IgD-negative memory B cell (primary cell): ENCODE measurements at regions not wholly inside any gene's neighbourhood (a gene's known extent, or its start where the extent isn't known, plus 50 kb on each side); places are given as distances from the start of the nearest gene placed in this dataset.

ENCODE experiments used
- H3K27ac Mint-ChIP-seq, 3 donors: one replicate each; pipeline ENCODE4 v1.8.0; 2020 to 2022; ENCODE audit warnings: mild to moderate bottlenecking in 3 of 3, mixed read lengths in 3 of 3, moderate library complexity in 1 of 3
- H3K27me3 Mint-ChIP-seq: one replicate; pipeline ENCODE4 v1.8.0; 2021; ENCODE audit warnings: mixed read lengths
- H3K36me3 Mint-ChIP-seq: one replicate; pipeline ENCODE4 v1.8.0; 2020; ENCODE audit warnings: mild to moderate bottlenecking, mixed read lengths
- H3K4me1 Mint-ChIP-seq, 3 donors: one replicate each; pipeline ENCODE4 v1.8.0; 2020 to 2022; ENCODE audit warnings: mixed read lengths in 3 of 3, mild to moderate bottlenecking in 1 of 3
- H3K4me3 Mint-ChIP-seq, 4 donors: one replicate each; pipeline ENCODE4 v1.8.0; 2020 to 2022; ENCODE audit warnings: mild to moderate bottlenecking in 4 of 4, mixed read lengths in 4 of 4, moderate library complexity in 3 of 4
- H3K9me3 Mint-ChIP-seq, 3 donors: one replicate each; pipeline ENCODE4 v1.8.0; 2020 to 2021; ENCODE audit warnings: mixed read lengths in 3 of 3, mild to moderate bottlenecking in 1 of 3

DNA sequence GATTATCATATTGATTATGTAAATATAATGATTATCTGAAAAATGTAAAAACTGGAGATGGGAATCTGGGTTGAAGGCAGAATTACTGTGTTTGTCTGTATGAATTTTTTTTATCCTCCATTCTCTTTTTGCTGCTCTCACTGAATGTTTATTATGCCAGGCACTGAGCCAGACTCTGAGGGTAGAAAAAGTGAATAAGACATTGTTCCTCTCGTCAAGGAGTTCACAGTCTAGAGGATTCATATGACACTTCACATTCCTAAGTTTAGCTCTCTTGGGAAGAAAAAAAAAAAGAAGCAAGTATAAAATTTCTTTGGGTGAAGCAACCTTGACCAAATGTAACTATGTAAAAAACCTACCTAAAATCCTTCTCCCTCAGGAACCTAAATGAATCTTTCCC, 120.9 kb upstream of the LMO3 start:
- H3K27ac Mint-ChIP-seq, result no peak overlapping the region
- H3K36me3 Mint-ChIP-seq, result no peaks in the 10 kb centered on the region
- H3K4me1 Mint-ChIP-seq, result no peaks in the 10 kb centered on the region
- peaks cover 0 to 2% (median 1%) of the 10 kb centered on the region in 3 donors for H3K9me3 Mint-ChIP-seq
- no peaks in the 10 kb centered on the region for H3K27me3 Mint-ChIP-seq
- H3K4me3 Mint-ChIP-seq, result no peak overlapping the region

DNA sequence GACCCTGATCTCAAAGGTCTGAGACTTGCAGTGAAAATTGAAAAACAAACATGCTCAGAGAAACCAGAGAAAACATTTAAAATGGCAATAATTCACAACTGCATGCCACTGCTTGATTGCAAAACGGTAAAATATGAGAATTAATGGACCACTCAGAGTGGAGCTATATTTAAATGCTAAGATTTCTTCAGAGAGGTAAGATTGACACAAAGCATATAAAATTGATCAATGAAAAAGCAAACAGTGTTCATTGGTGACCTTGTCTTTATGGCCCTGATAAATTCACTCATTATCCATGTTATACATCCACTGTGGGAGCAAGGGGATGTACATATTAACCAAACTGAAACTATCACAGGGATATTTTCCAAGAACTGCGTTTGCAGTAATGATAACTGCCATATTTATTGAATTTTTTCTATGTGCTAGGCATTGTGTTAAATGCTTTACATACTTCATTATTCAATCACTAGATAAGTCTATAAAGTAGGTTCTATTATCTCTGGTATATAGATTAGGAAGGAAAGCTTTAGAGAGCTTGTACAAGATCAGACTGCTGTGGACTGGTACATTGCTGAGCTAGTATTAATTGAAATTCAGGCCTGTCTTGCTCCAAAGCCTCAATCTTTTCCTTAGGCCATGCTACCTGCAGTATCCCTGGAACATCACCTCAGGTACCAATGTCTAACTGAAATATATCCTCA, 113.9 kb upstream of the LMO3 start:
- no peaks in the 10 kb centered on the region for H3K4me1 Mint-ChIP-seq

DNA sequence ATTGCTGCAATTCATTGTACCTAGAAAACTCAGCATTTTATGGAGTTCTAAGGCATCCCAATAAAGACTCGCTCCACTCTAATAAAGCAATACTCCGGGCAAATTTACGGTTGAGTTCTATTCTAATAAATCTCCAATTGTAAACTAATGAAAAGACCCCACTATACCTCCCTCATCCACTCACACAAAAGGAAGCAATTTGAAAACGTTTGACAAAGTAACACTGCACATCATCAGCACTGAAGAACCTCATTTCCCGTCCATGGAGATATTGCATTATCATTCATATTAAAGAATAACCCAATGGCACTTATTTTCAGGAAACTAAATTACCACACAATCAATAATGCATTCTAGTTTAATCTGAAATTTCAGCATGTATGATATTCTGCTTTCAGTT, 111.0 kb upstream of the LMO3 start:
- Mint-ChIP-seq H3K4me1 (no peaks in the 10 kb centered on the region), H3K36me3 (no peaks in the 10 kb centered on the region), H3K4me3 (no peak overlapping the region), H3K27ac (no peak overlapping the region), H3K9me3 (peaks cover 0 to 4% (median 2%) of the 10 kb centered on the region in 3 donors), H3K27me3 (no peaks in the 10 kb centered on the region)

More for the DNA sequence above, 113.9 kb upstream of the LMO3 start:
- Mint-ChIP-seq H3K27ac (no peak overlapping the region), H3K27me3 (no peaks in the 10 kb centered on the region), H3K9me3 (peaks cover 0 to 2% (median 1%) of the 10 kb centered on the region in 3 donors), H3K36me3 (no peaks in the 10 kb centered on the region), H3K4me3 (no peak overlapping the region)

DNA sequence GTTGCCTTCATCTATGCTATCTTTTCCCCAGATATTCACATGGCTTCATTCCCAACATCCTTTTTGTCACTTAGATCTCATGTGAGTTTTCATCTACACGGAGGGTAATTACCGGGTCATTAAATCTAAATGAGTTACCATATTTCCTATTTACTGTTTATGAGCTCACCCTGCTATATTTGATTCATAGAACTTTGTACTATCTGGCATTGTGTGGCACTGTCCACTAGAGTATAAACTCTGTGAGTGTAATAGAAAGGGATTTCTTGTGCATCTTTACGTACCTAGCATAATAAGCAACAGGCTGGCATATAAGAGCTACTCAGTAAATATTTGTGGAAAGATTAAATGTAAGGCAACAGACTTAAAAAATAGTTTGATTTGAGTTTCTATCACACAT, 86.1 kb upstream of the LMO3 start:
- Mint-ChIP-seq H3K27ac (no peak overlapping the region), H3K36me3 (no peaks in the 10 kb centered on the region), H3K4me3 (no peak overlapping the region), H3K27me3 (no peaks in the 10 kb centered on the region), H3K4me1 (no peaks in the 10 kb centered on the region), H3K9me3 (peaks cover 0 to 9% (median 9%) of the 10 kb centered on the region in 3 donors)

DNA sequence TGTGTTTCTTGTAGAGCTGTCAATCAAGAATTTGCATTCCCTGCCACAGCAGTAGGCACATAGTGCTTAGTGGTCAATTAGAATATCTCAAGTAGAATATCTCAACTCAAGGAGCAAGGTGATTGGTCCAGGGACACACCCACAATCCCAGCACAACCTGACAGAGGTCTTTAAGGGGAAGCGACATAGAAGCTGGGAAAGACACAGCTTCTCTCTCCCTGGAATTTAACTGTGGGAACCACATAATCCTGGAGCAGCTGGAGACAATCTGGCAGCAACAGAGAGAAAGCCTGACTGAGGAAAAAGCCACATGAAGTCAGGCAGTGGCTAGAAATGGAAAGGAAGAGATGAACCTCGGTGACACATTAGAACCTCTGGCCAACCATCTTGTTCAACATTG, 85.7 kb upstream of the LMO3 start:
- no peaks in the 10 kb centered on the region for H3K27me3 Mint-ChIP-seq
- H3K9me3 Mint-ChIP-seq, result peaks cover 0 to 9% (median 6%) of the 10 kb centered on the region in 3 donors
- no peaks in the 10 kb centered on the region for H3K4me1 Mint-ChIP-seq
- H3K27ac Mint-ChIP-seq, result no peak overlapping the region
- H3K4me3 Mint-ChIP-seq, result no peak overlapping the region
- no peaks in the 10 kb centered on the region for H3K36me3 Mint-ChIP-seq

DNA sequence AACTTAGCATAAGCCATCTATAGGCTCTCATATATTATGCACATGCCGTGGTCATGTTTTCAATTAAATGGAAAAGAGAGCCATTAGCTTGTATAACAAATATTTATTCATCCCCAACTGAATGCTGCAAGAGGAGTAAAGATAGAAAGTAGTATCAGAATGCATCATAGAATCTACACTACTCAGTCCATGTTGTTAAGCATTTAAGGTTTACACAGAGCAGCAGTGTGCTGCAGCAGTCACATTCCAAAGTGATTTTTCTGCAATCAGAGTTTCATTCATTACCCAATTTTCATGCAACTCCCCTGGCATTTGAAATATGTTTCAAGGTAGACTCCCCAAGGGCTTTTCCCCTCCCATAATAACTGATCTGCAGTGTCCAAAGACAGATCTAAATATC, 82.2 kb upstream of the LMO3 start:
- peaks cover 0 to 7% (median 3%) of the 10 kb centered on the region in 3 donors for H3K9me3 Mint-ChIP-seq
- H3K4me3 Mint-ChIP-seq, result no peak overlapping the region
- H3K4me1 Mint-ChIP-seq, result no peaks in the 10 kb centered on the region
- peak overlapping the region in 1 of 3 donors; percentile 16 for H3K27ac Mint-ChIP-seq
- H3K27me3 Mint-ChIP-seq, result no peaks in the 10 kb centered on the region
- no peaks in the 10 kb centered on the region for H3K36me3 Mint-ChIP-seq

DNA sequence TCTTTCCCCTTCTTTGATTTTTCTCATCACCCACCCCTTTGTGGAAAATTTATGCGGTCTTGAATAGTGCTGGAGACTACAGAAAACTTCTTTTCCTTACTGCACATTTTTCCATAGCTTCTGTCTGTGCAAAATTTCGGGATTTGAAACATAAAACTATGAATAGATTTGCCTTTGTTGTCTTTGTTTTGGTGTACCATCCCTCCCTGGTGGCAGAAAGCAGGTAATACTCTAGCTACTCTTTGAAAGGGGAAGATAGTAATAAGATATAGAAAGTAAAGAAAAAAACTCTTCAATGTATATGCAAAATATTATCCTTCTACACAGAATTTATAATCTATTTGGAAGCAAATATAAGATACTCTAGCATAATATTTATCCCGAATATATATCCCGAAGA, 79.1 kb upstream of the LMO3 start:
- no peaks in the 10 kb centered on the region for H3K4me1 Mint-ChIP-seq
- H3K27me3 Mint-ChIP-seq, result no peaks in the 10 kb centered on the region
- no peak overlapping the region for H3K4me3 Mint-ChIP-seq
- H3K36me3 Mint-ChIP-seq, result no peaks in the 10 kb centered on the region
- no peak overlapping the region for H3K27ac Mint-ChIP-seq
- H3K9me3 Mint-ChIP-seq, result peaks cover 0 to 5% (median 0%) of the 10 kb centered on the region in 3 donors

DNA sequence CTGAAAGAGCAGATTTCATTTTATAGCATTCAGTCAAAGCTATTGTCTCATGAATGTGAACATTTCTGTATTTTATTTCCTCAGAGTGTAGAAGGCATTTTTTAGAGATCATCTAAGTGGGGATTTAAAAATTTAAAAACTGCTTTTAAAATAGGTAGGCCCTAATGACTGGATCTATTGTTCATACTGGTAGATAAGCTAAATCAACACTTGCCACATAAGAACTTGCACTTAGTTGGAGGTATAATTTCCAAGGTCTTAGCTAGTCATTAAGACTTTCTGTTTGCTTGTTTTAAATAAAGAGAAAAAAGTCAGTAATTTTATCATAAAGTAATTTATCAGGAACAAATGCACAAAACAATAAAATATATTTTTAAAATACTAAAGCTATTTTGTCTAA, 75.2 kb upstream of the LMO3 start:
- no peak overlapping the region for H3K27ac Mint-ChIP-seq
- H3K36me3 Mint-ChIP-seq, result no peaks in the 10 kb centered on the region
- H3K9me3 Mint-ChIP-seq, result peaks cover 0 to 5% (median 0%) of the 10 kb centered on the region in 3 donors
- no peak overlapping the region for H3K4me3 Mint-ChIP-seq
- H3K4me1 Mint-ChIP-seq, result no peaks in the 10 kb centered on the region
- H3K27me3 Mint-ChIP-seq, result no peaks in the 10 kb centered on the region

DNA sequence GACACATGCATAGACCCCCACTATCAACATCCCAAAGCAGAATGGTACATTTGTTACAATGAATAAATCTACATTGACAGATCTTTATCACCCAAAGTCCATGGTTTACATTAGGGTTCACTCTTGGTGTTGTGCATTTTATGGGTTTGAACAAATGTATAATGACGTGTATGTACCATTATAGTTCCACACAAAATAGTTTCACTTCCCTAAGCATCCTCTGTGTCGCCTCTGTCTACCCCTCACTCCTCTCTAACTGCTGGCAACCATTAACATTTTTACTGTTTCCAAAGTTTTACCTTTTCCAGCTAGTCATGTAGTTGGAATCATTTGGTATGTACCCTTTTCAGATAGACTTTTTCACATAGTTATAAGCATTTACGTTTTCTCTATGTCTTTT, 69.5 kb upstream of the LMO3 start:
- H3K27me3 Mint-ChIP-seq, result no peaks in the 10 kb centered on the region
- H3K4me1 Mint-ChIP-seq, result no peaks in the 10 kb centered on the region
- H3K4me3 Mint-ChIP-seq, result no peak overlapping the region
- no peaks in the 10 kb centered on the region for H3K36me3 Mint-ChIP-seq
- H3K9me3 Mint-ChIP-seq, result peaks cover 0 to 5% (median 0%) of the 10 kb centered on the region in 3 donors
- H3K27ac Mint-ChIP-seq, result no peak overlapping the region

DNA sequence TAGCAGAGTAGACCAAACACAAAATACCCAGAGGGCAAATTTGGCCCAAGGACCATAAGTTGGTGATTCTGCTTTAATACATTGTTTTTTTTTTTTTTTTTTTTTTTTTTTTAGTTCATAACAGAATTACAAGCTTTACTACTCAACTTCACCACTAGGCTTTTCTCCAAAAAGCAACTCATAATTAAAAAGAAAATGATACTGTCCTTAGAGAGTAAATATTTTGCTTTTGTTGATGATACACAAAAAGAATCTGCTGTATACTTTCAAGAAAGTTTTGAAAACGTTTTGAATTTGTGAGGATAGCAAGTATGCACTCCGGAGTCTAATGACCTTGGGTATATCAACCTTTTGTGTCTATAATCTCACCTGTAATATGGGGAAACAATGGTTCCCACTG, 68.9 kb upstream of the LMO3 start:
- Mint-ChIP-seq H3K27me3 (no peaks in the 10 kb centered on the region), H3K27ac (no peak overlapping the region), H3K36me3 (no peaks in the 10 kb centered on the region), H3K4me3 (no peak overlapping the region), H3K4me1 (no peaks in the 10 kb centered on the region), H3K9me3 (peaks cover 0 to 5% (median 0%) of the 10 kb centered on the region in 3 donors)

DNA sequence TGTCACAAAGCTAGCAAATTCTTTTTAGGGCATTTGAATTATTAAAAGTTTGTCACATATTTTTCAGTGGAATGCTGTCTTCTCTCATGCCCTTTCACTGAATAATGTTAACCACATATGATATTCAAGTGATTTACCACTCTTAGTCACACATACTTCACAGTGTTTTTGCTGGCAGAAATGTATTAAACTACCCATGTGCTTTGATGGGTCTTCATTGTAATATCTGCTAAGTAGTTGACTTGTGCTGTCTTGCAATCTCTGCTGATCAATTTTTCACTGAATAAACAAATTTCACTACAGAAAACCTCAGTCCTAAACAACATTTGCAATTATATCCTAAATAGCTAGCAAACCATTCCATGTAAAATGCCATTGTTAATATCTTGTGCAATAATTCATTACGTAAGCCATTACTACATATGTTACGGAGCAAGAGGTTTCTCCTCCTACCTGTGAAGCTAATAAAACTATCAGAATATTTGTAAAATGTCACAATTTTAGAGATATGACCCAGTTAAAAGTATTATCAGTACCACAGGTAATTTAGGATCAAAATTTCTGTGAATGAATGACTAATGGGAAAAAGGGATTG, 64.6 kb upstream of the LMO3 start:
- H3K27ac Mint-ChIP-seq, result no peak overlapping the region
- H3K36me3 Mint-ChIP-seq, result no peaks in the 10 kb centered on the region
- no peaks in the 10 kb centered on the region for H3K27me3 Mint-ChIP-seq
- no peak overlapping the region for H3K4me3 Mint-ChIP-seq
- H3K4me1 Mint-ChIP-seq, result no peaks in the 10 kb centered on the region
- H3K9me3 Mint-ChIP-seq, result peaks cover 0 to 2% (median 0%) of the 10 kb centered on the region in 3 donors

DNA sequence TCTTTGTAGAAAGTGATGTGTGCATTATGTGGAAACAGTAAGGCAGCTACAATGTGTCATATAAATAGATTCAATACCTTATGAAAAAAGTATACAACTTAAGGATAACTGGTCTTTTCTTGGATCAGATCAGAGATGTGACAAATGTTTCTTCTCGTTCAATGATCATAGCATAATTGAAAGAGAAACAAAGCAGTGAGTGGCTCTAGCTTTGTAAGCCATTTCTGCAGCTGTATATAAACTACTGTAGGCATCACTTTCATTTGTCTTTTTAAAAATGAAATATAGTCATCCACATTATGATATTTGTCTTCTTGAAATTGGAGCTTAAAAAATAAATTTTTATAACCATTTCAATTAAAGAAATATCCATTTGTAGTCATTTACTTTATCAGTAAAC, 63.8 kb upstream of the LMO3 start:
- Mint-ChIP-seq H3K4me3 (peak overlapping the region in 1 of 4 donors; percentile 39), H3K27ac (no peak overlapping the region), H3K4me1 (no peaks in the 10 kb centered on the region), H3K27me3 (no peaks in the 10 kb centered on the region), H3K36me3 (no peaks in the 10 kb centered on the region), H3K9me3 (peaks cover 0 to 4% (median 3%) of the 10 kb centered on the region in 3 donors)

DNA sequence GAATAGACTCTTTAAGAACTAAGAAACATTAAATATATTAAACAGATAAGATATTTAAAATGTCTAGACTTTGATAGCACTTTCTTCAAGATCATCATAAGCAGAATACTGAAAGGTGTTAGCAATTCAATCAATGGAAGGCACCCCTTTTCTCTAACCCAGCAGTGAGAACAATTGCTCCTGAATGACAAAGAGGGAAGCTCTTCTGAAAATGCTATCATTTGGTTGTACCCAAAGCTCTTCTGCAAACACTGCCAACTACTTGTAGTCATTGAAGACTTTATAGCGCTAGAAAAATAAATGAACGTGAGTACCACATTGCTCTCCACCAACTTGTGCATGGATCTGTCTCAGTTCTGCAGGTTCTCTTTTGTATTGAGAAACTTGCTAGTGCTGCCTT, 62.2 kb upstream of the LMO3 start:
- Mint-ChIP-seq H3K4me3 (no peak overlapping the region), H3K9me3 (peaks cover 3 to 5% (median 5%) of the 10 kb centered on the region in 3 donors), H3K4me1 (no peaks in the 10 kb centered on the region), H3K27me3 (no peaks in the 10 kb centered on the region), H3K27ac (no peak overlapping the region), H3K36me3 (no peaks in the 10 kb centered on the region)

DNA sequence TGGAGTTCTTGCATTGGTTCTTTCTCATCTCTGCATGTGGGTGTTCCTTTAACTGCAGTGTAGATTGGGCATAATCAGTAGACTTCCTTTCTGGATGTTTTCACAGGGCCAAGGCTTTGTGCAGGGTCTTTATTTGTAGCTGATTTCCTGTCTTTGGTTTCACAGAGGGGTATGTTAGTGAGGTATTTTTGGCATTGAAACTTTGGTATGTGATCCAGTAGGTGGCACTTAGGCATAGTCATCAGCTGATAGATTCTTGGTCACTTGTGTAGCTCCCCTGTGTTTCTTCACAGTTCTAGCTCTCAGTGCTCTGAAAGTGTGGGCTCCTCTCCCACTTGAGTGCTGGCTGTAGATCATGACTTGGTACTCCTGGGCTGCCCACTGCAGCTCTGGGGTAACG, 52.7 kb upstream of the LMO3 start:
- Mint-ChIP-seq H3K36me3 (peaks cover 1% of the 10 kb centered on the region), H3K27me3 (no peaks in the 10 kb centered on the region), H3K4me3 (no peak overlapping the region), H3K4me1 (no peaks in the 10 kb centered on the region), H3K27ac (no peak overlapping the region), H3K9me3 (peaks cover 12 to 21% (median 13%) of the 10 kb centered on the region in 3 donors)
